ENCODE measurements at regions not wholly inside any gene's neighbourhood (a gene's known extent, or its start where the extent isn't known, plus 50 kb on each side); places are given as distances from the start of the nearest gene placed in this dataset.

DNA sequence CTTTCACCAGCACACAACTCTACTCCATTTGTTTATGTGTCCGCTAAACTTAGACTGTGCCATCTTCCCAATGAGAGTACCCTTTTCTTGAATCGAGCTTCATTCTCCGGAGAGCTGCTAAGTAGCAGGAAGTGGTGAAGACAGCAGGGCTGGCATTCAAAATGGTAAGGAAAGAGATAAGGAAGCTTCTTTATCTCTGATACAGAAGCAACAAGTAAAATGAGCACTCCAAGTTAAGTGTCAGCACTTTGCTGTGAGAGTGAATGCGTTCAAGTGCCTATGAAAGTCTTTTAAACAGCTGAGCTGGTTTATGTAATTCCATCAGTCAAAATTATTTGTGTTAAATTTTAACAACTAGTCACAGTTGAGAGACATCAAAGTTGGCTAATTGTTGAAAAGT is 386.8 kb upstream of the PTPRD start:
- TF ChIP-seq CTCF (IDR thresholded peaks at IDR 0.05) (no peak), POLR2A (IDR thresholded peaks at IDR 0.05) (no peak), POLR2AphosphoS5 (IDR thresholded peaks at IDR 0.05) (no peak)

Data from gastroesophageal sphincter (tissue), 3 donors.